Upper lobe of right lung (tissue), 1 donor: ENCODE measurements at regions not wholly inside any gene's neighbourhood (a gene's known extent, or its start where the extent isn't known, plus 50 kb on each side); places are given as distances from the start of the nearest gene placed in this dataset.
A peak's percentile ranks its signal among the peaks of the same experiment; 100 is the strongest.

Experiments used
- ATAC-seq: fragments of 200-7000 bp; cut with Tn5 transposase; one replicate; pipeline ENCODE4 v1.9.1; 2020; ENCODE audit warnings: mild to moderate bottlenecking, moderate library complexity
- DNase-seq: peaks from one replicate; pipeline ENCODE4 v3.0.0-alpha.2; 2020
- H3K27ac ChIP-seq: fragments of 200-600 bp; one replicate; pipeline ENCODE4 v1.8.0; 2022
- H3K27me3 ChIP-seq: fragments of 200-600 bp; one replicate; pipeline ENCODE4 v1.8.0; 2022; ENCODE audit warnings: mild to moderate bottlenecking
- H3K36me3 ChIP-seq: fragments of 200-600 bp; one replicate; pipeline ENCODE4 v1.8.0; 2022
- H3K4me1 ChIP-seq: fragments of 200-600 bp; one replicate; pipeline ENCODE4 v1.8.0; 2022
- H3K4me3 ChIP-seq: fragments of 200-600 bp; one replicate; pipeline ENCODE4 v1.8.0; 2022; ENCODE audit warnings: mild to moderate bottlenecking
- H3K9me3 ChIP-seq: fragments of 200-600 bp; one replicate; pipeline ENCODE4 v1.8.0; 2022
- CTCF ChIP-seq: fragments of 200-600 bp; IDR thresholded peaks from one replicate; pipeline ENCODE4 v1.8.0; 2022; ENCODE audit warnings: antibody characterized with exemption
- intact Hi-C: fragments of 100-400 bp; cut with DNase I; formaldehyde crosslinking; loops from one replicate; pipeline ENCODE4 v1.11.0; 2022
- donor health status: DM: no; HTN: yes; CAD: no; lungs with severe emphysema.

- intact Hi-C loops = no loop called here
- Histone ChIP-seq H3K27me3 (no peaks in the 10 kb centered on the region), H3K4me3 (no peak overlapping the region), H3K36me3 (no peaks in the 10 kb centered on the region), H3K4me1 (no peaks in the 10 kb centered on the region), H3K9me3 (no peaks in the 10 kb centered on the region), H3K27ac (no peak overlapping the region)
- ATAC-seq = no peak
- TF ChIP-seq CTCF = no peak
- no peak for DNase-seq
Measured at GRCh38 chr4:121248747-121249146, 84.6 kb upstream of the TNIP3 start.

- TF ChIP-seq CTCF = no peak
- intact Hi-C loops = no loop called here
- Histone ChIP-seq H3K27me3 (no peaks in the 10 kb centered on the region), H3K9me3 (no peaks in the 10 kb centered on the region), H3K27ac (no peak overlapping the region), H3K36me3 (no peaks in the 10 kb centered on the region), H3K4me3 (no peak overlapping the region), H3K4me1 (peaks cover 9% of the 10 kb centered on the region)
- DNase-seq (no peak), ATAC-seq (no peak)
Measured at GRCh38 chr4:121246698-121247097, 82.6 kb upstream of the TNIP3 start.

- H3K27ac ChIP-seq = no peak overlapping the region
- H3K4me3 ChIP-seq = peak overlapping the region; percentile 29
- peaks cover 9% of the 10 kb centered on the region for H3K4me1 ChIP-seq
- intact Hi-C loops = no loop called here
- ATAC-seq (no peak), DNase-seq (no peak)
- H3K9me3 ChIP-seq = no peaks in the 10 kb centered on the region
- no peaks in the 10 kb centered on the region for H3K27me3 ChIP-seq
- H3K36me3 ChIP-seq = no peaks in the 10 kb centered on the region
- no peak for TF ChIP-seq CTCF
Measured at GRCh38 chr4:121243485-121243884, 79.4 kb upstream of the TNIP3 start.

DNA sequence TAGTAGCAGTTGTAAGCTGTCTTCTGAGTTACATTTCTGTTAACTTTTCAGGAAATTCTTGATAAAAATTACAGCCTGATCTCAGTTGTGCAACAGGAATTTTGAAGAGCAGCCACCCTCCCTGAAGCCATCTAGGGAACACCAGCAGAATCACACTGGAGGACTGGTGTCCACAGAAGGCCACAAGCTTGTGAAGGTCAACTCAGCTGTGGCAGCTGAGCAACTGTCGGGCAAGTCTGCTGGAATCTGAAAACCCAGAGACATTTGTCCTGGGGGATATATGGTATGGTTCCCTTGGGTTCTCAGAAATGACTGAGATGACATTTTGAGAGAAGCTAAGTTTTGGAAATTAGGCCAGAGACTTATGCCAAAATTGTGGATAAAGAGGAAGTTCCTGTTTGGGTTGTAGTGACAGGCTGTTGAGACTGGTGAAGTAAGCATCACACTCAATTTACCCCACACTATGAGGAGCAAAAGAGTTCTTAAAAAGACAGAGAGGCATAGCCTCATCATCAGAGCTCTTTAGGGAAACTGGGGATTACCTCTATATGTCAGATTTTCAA lies 78.1 kb upstream of the TNIP3 start:
- ATAC-seq (peak; percentile 26), DNase-seq (no peak)
- Histone ChIP-seq H3K27ac (no peak overlapping the region), H3K4me1 (peaks cover 9% of the 10 kb centered on the region), H3K27me3 (no peaks in the 10 kb centered on the region), H3K4me3 (no peak overlapping the region), H3K9me3 (no peaks in the 10 kb centered on the region), H3K36me3 (no peaks in the 10 kb centered on the region)
- no peak for TF ChIP-seq CTCF
- intact Hi-C loops = no loop called here

DNA sequence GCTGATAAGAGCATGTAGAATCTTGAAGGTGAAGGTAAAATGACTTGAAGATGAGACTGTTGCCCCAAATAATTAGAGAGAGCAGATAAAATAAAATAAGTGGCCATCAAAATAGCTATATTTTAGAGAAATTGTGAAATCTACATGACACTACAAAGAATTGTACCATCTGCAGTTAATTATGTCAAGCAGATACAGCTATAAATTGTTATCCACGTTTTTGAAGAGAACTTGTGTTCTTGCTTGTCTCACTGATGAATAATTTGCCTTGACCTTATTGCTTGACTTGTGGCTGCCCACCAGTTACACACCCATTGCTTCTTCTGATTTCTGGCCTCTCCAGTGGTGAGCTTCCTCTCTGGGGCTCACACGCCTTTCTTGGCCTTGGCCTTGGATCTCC lies 75.8 kb upstream of the TNIP3 start:
- Histone ChIP-seq H3K4me3 (no peak overlapping the region), H3K4me1 (peaks cover 9% of the 10 kb centered on the region), H3K27me3 (no peaks in the 10 kb centered on the region), H3K36me3 (no peaks in the 10 kb centered on the region), H3K27ac (no peak overlapping the region), H3K9me3 (no peaks in the 10 kb centered on the region)
- intact Hi-C loops = no loop called here
- TF ChIP-seq CTCF = no peak
- DNase-seq = no peak
- no peak for ATAC-seq

GRCh38 chr4:121238461-121238860 lies 74.3 kb upstream of the TNIP3 start:
- H3K27ac ChIP-seq = no peak overlapping the region
- TF ChIP-seq CTCF = no peak
- intact Hi-C loops = no loop called here
- H3K36me3 ChIP-seq = no peaks in the 10 kb centered on the region
- H3K27me3 ChIP-seq = no peaks in the 10 kb centered on the region
- no peaks in the 10 kb centered on the region for H3K9me3 ChIP-seq
- DNase-seq (no peak), ATAC-seq (no peak)
- peaks cover 9% of the 10 kb centered on the region for H3K4me1 ChIP-seq
- no peak overlapping the region for H3K4me3 ChIP-seq
